Activated CD4-positive, alpha-beta T cell treated with anti-CD3 and anti-CD28 coated beads, Interleukin-2, amount 50 U/mL, for 24 hours (primary cell): ENCODE measurements at regions not wholly inside any gene's neighbourhood (a gene's known extent, or its start where the extent isn't known, plus 50 kb on each side); places are given as distances from the start of the nearest gene placed in this dataset.
"Not testable (repeated sequence)": the region's sequence is repeated elsewhere in the genome, so short reads cannot be mapped to it uniquely, and the experiment has no call there.

Experiments
- DNase-seq, 2 donors: peaks; one replicate each; pipeline ENCODE4 v3.0.0-alpha.2; 2020; ENCODE audit warnings: low read depth in 1 of 2, low spot score in 1 of 2

DNA sequence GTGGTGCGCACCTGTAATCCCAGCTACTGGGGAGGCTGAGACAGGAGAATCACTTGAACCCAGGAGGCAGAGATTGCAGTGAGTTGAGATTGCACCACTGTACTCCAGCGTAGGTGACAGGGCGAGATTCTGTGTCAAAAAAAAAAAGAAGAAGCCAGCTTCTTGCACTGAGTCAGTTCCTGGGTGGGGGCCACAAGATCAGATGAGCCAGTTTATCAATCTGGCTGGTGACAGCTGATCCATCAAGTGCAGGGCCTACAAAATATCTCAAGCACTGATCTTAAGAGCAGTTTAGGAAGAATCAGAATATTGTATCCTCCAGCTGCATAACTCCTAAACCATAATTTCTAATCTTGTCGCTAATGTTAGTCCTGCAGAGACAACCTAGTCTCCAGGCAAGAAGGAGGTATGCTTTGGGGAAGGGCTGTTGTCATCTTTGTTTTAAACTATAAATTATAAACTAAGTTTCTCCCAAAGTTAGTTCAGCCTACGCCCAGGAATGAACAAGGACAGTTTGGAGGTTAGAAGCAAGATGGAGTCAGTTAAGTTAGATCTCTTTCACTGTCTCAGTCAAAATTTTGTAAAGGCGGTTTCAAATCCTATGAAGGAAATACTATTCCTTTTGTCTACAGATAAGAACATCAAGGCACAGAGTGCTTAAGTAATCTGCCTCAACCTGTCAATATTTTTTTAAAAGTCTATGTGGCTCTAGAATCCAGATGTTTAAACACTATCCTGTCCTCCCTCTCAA, 139.0 kb upstream of the NUDT4 start:
- not testable (repeated sequence) for DNase-seq

- not testable (repeated sequence) for DNase-seq
Observed at GRCh38 chr12:93239789-93240188, 137.9 kb upstream of the NUDT4 start.

DNA sequence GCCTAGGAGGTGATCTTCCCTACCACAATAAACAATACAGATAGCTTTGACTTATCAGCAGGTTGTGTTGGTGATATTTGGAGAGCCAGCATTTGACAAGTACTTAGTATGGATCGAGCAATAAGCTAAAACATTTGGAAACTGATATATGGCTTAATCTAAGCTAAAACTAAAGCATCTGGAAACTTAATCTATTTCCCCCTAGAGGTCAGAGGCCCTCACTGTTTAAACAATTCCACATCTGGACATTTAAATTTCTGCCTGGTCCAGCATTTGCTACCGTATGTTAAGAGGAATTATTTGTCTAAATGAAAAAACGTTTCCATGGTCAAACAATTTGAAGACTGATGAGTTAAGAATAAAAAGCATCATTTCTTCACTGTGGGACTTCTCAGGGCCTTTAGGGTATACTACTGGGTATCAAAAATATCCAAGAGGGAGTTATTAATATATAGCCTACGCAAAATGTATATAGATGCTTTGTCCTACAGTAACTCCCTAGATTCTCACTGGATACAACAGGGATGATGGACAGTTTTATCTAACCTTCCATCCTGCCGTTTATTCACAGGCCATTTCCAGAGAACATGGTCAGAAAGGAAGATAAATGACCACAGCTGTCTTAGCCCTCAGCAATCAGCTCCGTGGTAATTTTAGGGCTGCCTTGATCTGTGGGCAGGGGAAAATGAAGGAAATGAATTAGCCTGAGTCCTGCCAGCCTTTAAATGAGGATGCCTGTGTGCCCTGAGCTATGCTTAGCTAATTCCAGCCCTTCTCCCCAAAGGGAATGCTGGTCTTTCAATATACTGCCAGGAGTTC, 135.4 kb upstream of the NUDT4 start:
- no peak for DNase-seq

DNA sequence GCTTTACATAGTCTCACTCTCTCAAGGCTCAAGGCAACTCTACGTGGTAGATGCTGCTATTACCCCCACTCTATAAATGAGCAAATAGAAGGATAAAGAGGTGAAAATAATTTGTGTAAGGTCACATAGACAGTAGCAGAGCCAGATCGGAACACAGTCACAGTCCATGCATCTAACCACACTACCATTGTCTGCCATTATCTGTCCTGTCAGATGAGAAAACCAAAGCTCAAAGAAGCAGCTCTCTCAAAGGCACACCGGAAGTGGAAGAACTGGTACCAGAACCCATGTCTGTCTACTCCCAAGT, 134.4 kb upstream of the NUDT4 start:
- no peak for DNase-seq

- DNase-seq, result no peak
Observed at GRCh38 chr12:93243689-93244513, 133.8 kb upstream of the NUDT4 start.

DNA sequence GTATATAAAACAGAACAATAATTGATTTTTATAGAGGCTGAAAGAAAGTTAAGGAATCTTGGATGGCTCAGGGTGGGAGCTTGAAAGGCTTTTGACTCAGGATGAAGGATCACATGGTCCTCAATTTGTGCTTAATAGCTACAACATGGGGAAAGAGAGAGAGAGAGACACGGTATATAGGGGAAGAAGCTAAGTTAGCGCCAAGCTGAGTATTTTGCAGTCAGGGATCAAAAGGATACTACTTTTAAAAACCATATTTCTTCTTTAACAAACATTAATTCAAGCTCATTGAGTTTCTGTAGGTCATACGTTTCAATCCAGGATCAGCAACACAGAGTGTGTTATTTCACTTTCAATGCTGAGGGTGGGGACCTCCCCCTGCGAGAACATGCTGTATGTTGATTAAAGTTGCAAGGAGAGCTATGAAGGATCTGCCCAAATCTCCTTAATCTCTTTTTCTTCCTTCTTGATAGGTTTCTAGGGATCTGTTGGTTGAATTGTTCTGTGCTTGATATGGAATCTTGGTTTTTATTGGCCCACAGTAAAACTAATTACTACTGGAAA, 133.1 kb upstream of the NUDT4 start:
- peak in 1 of 2 donors; percentile 13 for DNase-seq

GRCh38 chr12:93245543-93245942, 132.2 kb upstream of the NUDT4 start:
- no peak for DNase-seq

DNA sequence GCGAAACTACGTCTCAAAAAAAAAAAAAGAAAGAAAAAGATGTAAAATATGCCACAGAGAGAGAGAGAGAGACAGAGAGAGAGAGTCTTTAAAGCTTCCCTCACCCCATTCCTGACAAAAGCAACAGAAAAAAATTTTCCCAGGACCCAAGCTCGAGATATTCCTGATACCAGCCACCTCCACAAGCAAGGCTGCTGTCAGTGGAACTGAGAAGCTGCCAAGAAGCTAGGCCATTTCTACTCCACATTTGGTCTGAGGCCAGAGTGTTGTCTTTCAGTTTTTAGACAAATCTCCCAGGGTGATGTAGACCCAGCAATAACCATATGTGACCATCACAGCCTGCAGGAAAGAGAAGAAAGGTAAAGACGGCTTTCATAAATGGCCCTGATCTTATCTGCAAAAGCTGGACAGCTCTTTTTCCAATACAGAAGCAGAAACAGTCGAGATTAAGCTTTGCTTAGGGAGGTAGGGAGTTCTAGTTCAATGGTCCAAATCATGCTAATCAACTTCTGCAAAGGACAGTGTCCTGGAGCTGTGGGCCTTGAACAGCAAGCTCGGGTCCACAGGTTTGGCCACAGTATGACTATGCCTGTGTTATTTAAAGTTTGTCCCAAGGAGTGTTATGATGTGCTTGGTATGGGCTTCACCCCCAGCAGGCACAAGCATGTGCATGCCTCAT, 130.3 kb upstream of the NUDT4 start:
- DNase-seq, result no peak

DNA sequence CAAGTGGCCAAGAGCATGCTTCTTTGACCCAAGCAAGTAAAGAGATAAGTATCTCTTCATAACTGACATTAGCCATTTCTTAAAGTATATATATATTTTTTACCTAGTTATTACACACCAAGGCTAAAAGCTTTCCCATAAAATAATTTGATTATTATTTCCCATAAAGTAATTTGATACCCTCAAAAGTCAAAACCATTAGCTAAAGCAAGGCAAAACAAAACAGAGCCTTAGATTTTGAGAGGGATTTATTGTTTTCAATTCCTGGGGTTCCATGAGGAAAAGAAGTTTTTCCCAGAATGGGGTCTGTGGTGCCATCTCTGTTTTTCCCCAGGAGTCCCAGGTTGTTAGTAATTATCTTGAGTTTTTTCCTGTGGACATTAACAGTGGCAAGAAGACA, 125.5 kb upstream of the NUDT4 start:
- DNase-seq, result no peak

GRCh38 chr12:93254911-93255310, 122.8 kb upstream of the NUDT4 start:
- no peak for DNase-seq

GRCh38 chr12:93256256-93256969, 121.3 kb upstream of the NUDT4 start:
- DNase-seq, result no peak

- no peak for DNase-seq
Observed at GRCh38 chr12:93261505-93262094, 116.1 kb upstream of the NUDT4 start.

GRCh38 chr12:93272997-93273396, 104.7 kb upstream of the NUDT4 start:
- DNase-seq, result no peak

- DNase-seq, result no peak
Observed at GRCh38 chr12:93273834-93274564, 103.7 kb upstream of the NUDT4 start.

- DNase-seq, result no peak
Observed at GRCh38 chr12:93274937-93275336, 102.8 kb upstream of the NUDT4 start.

- no peak for DNase-seq
Observed at GRCh38 chr12:93275589-93275988, 102.1 kb upstream of the NUDT4 start.

GRCh38 chr12:93279565-93280412, 97.9 kb upstream of the NUDT4 start:
- no peak for DNase-seq

- no peak for DNase-seq
Observed at GRCh38 chr12:93287149-93287548, 90.6 kb upstream of the NUDT4 start.
